Sigmoid colon (tissue), 4 donors: ENCODE measurements at regions not wholly inside any gene's neighbourhood (a gene's known extent, or its start where the extent isn't known, plus 50 kb on each side); places are given as distances from the start of the nearest gene placed in this dataset.

ENCODE experiments used
- EP300 ChIP-seq, 4 donors: sonication (generic); formaldehyde crosslinking; IDR thresholded peaks; one replicate each; pipeline ENCODE4 v1.6.1; 2017; ENCODE audit warnings: antibody characterized with exemption in 4 of 4
- POLR2A ChIP-seq, 2 donors: fragments of 450-650 bp; IDR thresholded peaks; one replicate each; pipeline ENCODE4 v1.6.1; 2016; ENCODE audit warnings: antibody characterized with exemption in 2 of 2, mild to moderate bottlenecking in 2 of 2, moderate library complexity in 2 of 2
- POLR2AphosphoS5 ChIP-seq, 4 donors: sonication (generic); formaldehyde crosslinking; IDR thresholded peaks; one replicate each; pipeline ENCODE4 v1.6.1; 2017; ENCODE audit warnings: antibody characterized with exemption in 4 of 4
- TF ChIP-seq, protein P1 (sequence below), 4 experiments: fragments of 450-650 bp in 3 of 4; fragments of 200-600 bp in 1 of 4; IDR thresholded peaks; one replicate each; pipeline ENCODE4 v1.5.1; 2016 to 2019; ENCODE audit warnings: antibody characterized with exemption in 4 of 4, mild to moderate bottlenecking in 3 of 4, moderate library complexity in 2 of 4

- no peak for TF ChIP-seq POLR2A (IDR thresholded peaks at IDR 0.05)
- TF ChIP-seq, protein P1, sequence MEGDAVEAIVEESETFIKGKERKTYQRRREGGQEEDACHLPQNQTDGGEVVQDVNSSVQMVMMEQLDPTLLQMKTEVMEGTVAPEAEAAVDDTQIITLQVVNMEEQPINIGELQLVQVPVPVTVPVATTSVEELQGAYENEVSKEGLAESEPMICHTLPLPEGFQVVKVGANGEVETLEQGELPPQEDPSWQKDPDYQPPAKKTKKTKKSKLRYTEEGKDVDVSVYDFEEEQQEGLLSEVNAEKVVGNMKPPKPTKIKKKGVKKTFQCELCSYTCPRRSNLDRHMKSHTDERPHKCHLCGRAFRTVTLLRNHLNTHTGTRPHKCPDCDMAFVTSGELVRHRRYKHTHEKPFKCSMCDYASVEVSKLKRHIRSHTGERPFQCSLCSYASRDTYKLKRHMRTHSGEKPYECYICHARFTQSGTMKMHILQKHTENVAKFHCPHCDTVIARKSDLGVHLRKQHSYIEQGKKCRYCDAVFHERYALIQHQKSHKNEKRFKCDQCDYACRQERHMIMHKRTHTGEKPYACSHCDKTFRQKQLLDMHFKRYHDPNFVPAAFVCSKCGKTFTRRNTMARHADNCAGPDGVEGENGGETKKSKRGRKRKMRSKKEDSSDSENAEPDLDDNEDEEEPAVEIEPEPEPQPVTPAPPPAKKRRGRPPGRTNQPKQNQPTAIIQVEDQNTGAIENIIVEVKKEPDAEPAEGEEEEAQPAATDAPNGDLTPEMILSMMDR (IDR thresholded peaks at IDR 0.05) = no peak
- TF ChIP-seq EP300 (IDR thresholded peaks at IDR 0.05) = no peak
- no peak for TF ChIP-seq POLR2AphosphoS5 (IDR thresholded peaks at IDR 0.05)
These were observed 234.2 kb downstream of the RPS4Y2 start for GRCh38 chrY:20990123-20990522.
